ENCODE measurements at regions not wholly inside any gene's neighbourhood (a gene's known extent, or its start where the extent isn't known, plus 50 kb on each side); places are given as distances from the start of the nearest gene placed in this dataset.

DNA sequence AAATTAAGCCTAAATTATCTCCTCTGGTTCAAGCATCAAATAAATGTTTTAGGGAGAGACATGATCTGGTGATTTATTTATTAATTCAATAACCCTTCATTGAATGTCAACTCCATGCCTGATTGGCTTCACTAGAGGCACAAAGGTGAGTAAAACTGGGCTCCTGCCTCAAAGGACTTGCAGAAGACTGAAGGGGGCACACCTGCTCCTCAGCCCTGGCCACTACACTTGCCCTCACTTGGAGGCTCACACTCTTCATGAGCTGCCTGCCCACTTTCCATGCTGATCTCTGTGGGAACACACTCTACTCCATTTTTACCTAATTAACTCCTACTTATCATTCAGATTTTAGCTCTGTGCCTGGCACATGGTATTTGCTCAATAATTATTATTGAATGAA, 84.4 kb upstream of the KCNMB2 start:
- TF ChIP-seq, protein P1, sequence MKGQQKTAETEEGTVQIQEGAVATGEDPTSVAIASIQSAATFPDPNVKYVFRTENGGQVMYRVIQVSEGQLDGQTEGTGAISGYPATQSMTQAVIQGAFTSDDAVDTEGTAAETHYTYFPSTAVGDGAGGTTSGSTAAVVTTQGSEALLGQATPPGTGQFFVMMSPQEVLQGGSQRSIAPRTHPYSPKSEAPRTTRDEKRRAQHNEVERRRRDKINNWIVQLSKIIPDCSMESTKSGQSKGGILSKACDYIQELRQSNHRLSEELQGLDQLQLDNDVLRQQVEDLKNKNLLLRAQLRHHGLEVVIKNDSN (CRISPR knock-in tag; IDR thresholded peaks at IDR 0.05), result no peak
- TF ChIP-seq, protein P2, sequence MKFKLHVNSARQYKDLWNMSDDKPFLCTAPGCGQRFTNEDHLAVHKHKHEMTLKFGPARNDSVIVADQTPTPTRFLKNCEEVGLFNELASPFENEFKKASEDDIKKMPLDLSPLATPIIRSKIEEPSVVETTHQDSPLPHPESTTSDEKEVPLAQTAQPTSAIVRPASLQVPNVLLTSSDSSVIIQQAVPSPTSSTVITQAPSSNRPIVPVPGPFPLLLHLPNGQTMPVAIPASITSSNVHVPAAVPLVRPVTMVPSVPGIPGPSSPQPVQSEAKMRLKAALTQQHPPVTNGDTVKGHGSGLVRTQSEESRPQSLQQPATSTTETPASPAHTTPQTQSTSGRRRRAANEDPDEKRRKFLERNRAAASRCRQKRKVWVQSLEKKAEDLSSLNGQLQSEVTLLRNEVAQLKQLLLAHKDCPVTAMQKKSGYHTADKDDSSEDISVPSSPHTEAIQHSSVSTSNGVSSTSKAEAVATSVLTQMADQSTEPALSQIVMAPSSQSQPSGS (CRISPR knock-in tag; IDR thresholded peaks at IDR 0.05; ENCODE audit: borderline replicate concordance, low read depth), result no peak
- TF ChIP-seq CTCF (IDR thresholded peaks at IDR 0.05), result no peak
- TF ChIP-seq NR3C1 (CRISPR knock-in tag; conservative IDR thresholded peaks at IDR 0.05; ENCODE audit: low read depth), result no peak
- no peak for TF ChIP-seq MLX (CRISPR knock-in tag; IDR thresholded peaks at IDR 0.05)
- TF ChIP-seq MYBL2 (CRISPR knock-in tag; IDR thresholded peaks at IDR 0.05), result no peak
- TF ChIP-seq, protein P3, sequence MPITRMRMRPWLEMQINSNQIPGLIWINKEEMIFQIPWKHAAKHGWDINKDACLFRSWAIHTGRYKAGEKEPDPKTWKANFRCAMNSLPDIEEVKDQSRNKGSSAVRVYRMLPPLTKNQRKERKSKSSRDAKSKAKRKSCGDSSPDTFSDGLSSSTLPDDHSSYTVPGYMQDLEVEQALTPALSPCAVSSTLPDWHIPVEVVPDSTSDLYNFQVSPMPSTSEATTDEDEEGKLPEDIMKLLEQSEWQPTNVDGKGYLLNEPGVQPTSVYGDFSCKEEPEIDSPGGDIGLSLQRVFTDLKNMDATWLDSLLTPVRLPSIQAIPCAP (CRISPR knock-in tag; IDR thresholded peaks at IDR 0.05), result no peak
- TF ChIP-seq SP1 (CRISPR knock-in tag; conservative IDR thresholded peaks at IDR 0.05), result no peak
- no peak for TF ChIP-seq SMAD4 (CRISPR knock-in tag; IDR thresholded peaks at IDR 0.05)
- TF ChIP-seq E2F1 (CRISPR knock-in tag; IDR thresholded peaks at IDR 0.05), result no peak
